Inflammatory macrophage treated with lipopolysaccharide for 4 hours (primary cell): ENCODE measurements at regions not wholly inside any gene's neighbourhood (a gene's known extent, or its start where the extent isn't known, plus 50 kb on each side); places are given as distances from the start of the nearest gene placed in this dataset.

Experiments
- DNase-seq: peaks from one replicate; pipeline ENCODE4 v3.0.0-alpha.2; 2020

- DNase-seq, result no peak
These were observed 429.9 kb upstream of the ARID1B start for GRCh38 chr6:156347246-156347645.

GRCh38 chr6:156345700-156346099 lies 431.5 kb upstream of the ARID1B start:
- DNase-seq, result no peak

DNA sequence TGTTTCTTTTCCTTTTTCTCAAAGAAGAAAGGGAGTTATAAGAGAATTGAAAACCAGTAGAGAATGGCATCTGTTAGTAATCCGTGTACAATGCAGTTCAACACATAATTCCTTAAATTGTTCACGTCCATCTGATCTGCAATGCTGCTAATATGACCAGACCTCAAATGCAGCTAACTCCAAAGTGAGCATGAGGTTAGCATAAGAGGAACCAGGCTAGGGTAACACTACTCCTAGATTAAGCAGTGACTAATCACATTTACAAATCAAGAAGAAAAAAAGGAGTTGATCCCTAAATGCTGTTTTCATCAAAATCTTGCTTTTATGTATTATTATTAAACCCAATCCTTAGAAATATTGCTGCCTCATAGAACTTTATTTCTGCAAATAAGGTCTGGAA lies 432.7 kb upstream of the ARID1B start:
- DNase-seq, result peak; percentile 24

- no peak for DNase-seq
These were observed 439.4 kb upstream of the ARID1B start for GRCh38 chr6:156337801-156338200.

DNA sequence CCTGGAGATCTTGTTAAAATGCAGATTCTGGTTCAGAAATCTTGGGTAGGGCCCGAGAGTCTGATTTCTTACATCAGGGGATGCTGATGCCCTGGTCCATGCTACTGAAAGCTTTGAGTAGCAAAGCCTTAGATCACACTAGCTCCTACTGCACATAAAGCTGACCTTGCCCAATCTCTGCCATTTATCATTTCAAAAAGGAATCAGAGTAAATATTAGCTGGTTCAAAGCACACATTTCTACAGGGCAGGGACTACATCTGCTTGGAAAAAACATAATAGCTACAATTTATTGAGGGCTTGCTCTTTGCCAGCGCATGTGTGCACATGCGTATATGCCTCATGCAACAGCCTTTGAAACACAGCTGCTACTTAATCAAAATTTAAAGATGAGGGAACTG lies 440.4 kb upstream of the ARID1B start:
- no peak for DNase-seq

GRCh38 chr6:156336089-156336488 lies 441.1 kb upstream of the ARID1B start:
- DNase-seq, result no peak

DNA sequence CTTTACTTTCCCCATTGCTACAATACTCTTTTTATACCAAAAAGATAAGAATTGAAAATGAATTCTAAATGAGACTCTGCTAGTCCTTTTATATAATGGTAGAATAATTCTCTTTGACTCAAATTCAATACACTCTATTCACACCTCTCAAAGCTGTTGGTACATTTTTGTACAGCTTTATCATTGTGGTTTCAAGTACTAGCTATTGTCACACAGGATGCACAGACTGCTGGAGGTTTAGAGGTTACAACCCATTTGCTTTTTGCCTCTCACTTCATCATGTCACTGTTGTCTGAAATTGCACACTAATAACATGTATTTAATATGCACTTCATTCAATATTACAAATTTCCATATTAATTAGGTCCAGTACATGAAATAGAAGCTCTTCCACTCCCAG lies 442.2 kb upstream of the ARID1B start:
- DNase-seq, result no peak

DNA sequence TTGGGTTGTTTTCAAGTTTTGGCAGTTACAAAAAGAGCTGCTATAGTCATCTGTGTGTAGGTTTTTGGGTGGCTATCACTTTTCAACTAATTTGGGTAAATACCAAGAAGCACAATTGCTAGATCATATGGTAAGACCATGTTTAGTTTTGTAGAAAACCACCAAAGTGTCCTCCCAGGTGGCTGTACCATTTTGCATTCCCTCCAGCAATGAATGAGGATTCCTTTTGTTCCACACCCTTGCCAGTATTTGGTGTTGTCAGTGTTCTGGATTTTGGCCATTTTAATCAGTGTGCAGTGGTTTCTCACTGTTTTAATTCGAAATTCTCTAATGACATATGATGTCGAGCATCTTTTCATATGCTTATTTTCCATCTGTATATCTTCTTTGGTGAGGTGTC lies 457.5 kb upstream of the ARID1B start:
- no peak for DNase-seq

GRCh38 chr6:156316583-156317125 lies 460.5 kb upstream of the ARID1B start:
- no peak for DNase-seq

DNA sequence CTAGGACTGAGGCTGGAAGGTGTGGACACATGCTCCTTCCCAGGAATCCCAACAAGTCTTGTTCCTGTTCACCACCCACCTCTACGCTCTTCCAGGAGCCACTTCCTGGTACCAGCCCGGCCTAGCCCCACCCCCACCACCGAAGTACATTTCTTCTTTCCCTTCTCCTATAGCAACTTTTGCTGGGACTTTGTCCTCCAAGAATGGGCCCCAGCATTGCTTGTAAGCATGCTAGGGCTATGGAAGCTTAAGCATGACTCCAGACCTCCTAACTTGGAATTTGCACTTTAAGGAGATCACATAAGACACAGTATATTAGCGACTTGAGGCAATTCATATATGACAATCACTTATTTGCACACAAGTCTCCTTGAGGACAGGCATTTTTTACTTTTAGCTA lies 462.0 kb upstream of the ARID1B start:
- DNase-seq, result no peak

DNA sequence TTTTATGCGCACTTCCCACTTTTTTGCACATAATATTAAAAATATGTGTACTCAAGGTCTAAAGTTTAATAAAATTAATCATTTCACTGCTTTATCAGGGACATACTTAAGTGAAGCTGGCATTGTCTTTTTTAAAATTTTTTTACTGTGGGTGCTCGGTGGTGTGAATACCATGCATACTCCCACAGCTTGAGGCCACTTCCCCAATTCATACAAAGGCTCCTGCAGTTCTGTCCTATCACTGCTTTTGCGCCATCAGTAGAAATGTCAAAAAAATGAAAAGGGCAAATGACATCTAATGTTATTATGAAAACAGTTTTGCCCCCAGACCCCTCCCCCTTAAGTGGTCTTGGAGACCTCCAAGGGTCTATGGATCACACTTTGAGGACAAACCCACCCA lies 464.1 kb upstream of the ARID1B start:
- DNase-seq, result peak; percentile 13

DNA sequence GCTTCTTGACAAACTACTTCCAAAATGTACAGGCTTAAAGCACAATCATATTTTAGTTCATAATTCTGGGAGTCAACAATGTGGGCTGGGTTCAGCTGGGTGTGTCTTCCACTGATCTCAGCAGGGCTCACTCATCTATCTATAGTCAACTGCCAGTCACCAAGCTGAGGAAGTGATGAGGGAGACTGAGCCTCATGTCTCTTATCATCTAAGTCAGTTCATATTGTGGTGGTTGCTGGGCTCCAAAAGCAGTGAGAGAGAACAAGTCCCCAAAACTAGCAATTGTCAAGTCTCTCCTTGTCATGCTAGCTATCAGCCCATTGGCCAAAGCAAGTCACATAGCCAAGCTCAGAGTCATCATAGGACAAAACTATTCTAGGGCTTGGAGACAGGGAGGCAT lies 465.9 kb upstream of the ARID1B start:
- DNase-seq, result no peak

DNA sequence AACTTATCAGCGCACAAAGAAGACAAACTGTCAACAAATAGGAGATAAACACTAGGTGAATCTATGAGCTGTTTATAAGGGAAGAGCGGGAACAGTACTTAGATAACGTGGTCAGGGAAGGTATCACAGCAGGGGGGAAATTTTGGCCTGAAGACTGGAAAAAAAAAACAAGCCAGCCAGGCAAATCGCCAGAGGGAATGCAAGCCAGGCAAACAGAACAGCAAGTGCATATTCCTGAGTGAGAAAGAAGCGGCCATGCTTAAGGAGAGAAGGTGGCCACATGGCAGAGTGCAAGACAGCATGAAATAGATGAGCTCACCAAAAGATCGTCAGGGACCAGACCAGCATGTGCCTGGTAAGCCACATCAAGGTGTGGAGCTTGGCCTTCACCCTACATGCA lies 466.5 kb upstream of the ARID1B start:
- DNase-seq, result no peak

- no peak for DNase-seq
These were observed 468.2 kb upstream of the ARID1B start for GRCh38 chr6:156309017-156309416.

GRCh38 chr6:156308604-156309003 lies 468.6 kb upstream of the ARID1B start:
- DNase-seq, result no peak

- peak; percentile 60 for DNase-seq
These were observed 470.6 kb upstream of the ARID1B start for GRCh38 chr6:156306531-156306930.

DNA sequence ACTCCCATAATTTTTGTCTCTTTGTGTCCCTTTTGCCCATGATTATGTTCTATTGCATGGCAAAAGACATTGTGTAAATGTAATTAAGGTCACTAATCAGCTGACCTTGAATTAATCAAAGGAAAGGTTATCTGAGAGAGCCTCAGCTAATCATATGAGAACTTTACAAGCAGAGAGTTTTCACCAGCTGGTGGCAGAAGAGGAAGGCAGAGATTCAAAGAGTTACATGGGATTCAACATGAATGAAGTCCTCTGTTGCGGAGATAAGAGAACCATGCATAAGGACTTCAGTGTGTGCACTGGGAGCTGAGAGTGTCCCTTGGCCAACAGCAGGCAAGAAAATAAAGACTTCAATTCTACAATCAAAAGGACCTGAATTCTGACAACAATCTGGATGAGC lies 494.1 kb upstream of the ARID1B start:
- no peak for DNase-seq

GRCh38 chr6:156282087-156282486 lies 495.1 kb upstream of the ARID1B start:
- no peak for DNase-seq

GRCh38 chr6:156281266-156281665 lies 495.9 kb upstream of the ARID1B start:
- DNase-seq, result no peak

DNA sequence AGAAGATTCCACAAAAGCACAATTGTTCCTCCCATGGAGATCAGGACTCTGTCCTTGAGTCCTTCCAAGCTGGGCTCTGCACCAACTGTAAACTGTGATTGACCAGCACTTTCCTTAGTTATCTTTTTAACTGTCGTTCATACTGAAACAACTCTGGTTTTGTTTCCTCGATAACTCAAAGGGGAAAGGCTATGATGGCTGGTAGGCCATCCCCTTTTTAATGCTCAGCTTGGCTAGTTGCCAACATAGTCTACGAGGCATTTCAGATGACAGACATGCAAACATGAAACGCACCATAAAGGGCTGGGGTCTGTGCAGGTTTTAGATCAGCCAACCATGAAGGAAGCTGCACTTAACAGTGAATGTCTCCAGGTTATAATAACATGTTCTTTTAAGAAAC lies 497.1 kb upstream of the ARID1B start:
- DNase-seq, result no peak

- peak; percentile 22 for DNase-seq
These were observed 497.8 kb upstream of the ARID1B start for GRCh38 chr6:156279261-156279969.

DNA sequence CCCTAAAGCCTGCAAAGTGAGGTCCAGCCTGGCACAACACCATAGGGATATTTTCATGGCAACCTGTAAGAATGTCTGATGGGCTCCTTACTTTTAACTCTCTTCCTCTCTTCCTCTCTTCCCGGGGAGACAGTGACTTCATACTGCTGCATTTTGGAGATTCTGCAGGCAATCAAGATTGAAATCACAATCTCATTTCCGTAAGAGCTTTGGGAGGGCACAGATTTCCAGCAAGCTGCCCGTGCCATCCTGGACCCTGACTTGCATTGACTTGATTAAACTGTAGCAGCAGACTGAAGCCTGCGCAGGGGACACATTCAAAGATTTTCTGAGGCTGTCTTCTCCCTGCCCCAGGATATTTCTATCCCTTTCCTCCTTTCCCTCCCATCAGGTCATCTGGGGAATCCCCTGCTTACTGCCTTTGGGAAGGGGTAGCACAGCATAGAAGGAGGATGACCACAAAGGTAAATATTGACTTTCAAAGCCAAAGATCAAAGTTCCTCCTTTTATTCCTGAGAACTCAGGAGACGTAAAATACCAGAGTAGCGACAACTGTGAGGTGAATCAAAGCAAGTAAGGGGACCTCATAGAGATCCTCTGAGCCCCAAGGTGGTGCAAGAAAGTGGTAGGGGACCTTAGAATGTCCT lies 504.0 kb upstream of the ARID1B start:
- no peak for DNase-seq

- DNase-seq, result no peak
These were observed 507.3 kb upstream of the ARID1B start for GRCh38 chr6:156269751-156270369.

DNA sequence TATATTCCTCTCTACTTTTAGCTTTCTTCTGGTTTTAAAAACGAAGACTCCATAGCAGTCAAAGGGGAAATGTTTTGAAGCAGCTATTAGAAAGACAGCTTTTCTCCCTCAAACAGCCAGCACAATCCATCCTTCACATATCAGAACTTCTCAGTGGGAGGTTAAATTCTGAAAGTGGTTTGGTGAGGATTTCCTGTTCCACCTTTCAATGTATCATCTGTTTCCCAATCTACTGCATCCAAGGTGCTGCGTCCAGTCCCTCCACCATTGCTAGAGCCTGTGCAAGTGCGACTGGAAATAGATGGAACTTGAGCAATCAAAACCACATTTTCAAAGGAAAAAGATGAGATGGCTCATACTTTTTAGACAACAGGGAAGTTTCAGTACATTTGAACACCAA lies 508.3 kb upstream of the ARID1B start:
- DNase-seq, result no peak
